Coronary artery (tissue), 2 donors: ENCODE measurements at regions not wholly inside any gene's neighbourhood (a gene's known extent, or its start where the extent isn't known, plus 50 kb on each side); places are given as distances from the start of the nearest gene placed in this dataset.
"Not testable (repeated sequence)": the region's sequence is repeated elsewhere in the genome, so short reads cannot be mapped to it uniquely, and the experiment has no call there.

Experiments
- DNase-seq: peaks from one replicate; pipeline ENCODE4 v3.0.0-alpha.2; 2017; ENCODE audit warnings: low spot score
- H3K27ac ChIP-seq, 2 donors: fragments of 200-600 bp; sonication (generic); one replicate each; pipeline ENCODE4 v1.5.1; 2016 to 2019
- H3K4me3 ChIP-seq: fragments of 200-600 bp; sonication (generic); 2 replicates; pipeline ENCODE4 v1.5.1; 2016; ENCODE audit warnings: mild to moderate bottlenecking, moderate library complexity
- TF ChIP-seq, protein P1 (sequence below): fragments of 200-600 bp; sonication (generic); IDR thresholded peaks from one replicate; pipeline ENCODE4 v1.5.1; 2019; ENCODE audit warnings: antibody characterized with exemption

DNA sequence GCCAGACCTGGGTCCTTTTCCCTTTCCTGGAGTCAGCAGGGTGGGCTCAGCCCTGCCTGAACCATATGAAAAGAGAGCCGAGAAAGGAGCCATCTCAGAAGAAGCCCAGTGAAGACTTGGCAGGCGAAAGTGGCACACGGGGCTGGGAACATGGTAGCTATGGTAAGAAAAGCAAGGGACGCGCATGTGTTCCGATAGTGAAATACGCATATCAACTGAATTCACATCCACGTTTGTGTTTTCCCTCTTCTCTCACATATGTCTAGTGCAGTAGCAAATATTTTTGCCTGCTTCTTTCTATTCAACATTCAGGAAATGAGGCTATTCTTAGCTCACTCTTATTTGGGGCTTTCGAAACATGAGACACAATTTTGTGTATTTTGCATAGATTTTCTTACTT, 54.1 kb upstream of the PEG3 start:
- no peak for DNase-seq
- no peak overlapping the region for H3K4me3 ChIP-seq
- TF ChIP-seq, protein P1, sequence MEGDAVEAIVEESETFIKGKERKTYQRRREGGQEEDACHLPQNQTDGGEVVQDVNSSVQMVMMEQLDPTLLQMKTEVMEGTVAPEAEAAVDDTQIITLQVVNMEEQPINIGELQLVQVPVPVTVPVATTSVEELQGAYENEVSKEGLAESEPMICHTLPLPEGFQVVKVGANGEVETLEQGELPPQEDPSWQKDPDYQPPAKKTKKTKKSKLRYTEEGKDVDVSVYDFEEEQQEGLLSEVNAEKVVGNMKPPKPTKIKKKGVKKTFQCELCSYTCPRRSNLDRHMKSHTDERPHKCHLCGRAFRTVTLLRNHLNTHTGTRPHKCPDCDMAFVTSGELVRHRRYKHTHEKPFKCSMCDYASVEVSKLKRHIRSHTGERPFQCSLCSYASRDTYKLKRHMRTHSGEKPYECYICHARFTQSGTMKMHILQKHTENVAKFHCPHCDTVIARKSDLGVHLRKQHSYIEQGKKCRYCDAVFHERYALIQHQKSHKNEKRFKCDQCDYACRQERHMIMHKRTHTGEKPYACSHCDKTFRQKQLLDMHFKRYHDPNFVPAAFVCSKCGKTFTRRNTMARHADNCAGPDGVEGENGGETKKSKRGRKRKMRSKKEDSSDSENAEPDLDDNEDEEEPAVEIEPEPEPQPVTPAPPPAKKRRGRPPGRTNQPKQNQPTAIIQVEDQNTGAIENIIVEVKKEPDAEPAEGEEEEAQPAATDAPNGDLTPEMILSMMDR, result no peak
- H3K27ac ChIP-seq, result no peak overlapping the region

DNA sequence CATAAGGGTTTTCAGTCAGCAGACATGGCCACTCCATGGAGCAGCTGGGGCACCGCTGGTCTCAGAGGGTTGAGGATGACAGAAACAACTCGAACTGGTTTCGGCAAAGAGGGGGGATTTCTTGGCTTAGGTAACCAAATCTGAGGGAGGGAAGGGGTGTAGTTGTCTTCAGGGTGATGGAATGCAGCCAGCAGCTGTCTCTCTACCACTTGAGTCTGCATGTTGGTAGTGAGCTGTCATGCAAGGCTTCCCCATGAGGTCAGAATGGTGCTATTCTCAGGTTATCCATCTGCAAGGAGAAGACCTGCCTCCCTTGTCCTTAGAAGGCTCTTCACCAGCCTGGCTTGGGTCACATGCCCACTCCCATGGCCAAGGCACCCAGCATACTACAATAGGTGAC, 55.6 kb upstream of the PEG3 start:
- DNase-seq, result no peak
- H3K4me3 ChIP-seq, result no peak overlapping the region
- H3K27ac ChIP-seq, result no peak overlapping the region
- TF ChIP-seq, protein P1, result no peak

DNA sequence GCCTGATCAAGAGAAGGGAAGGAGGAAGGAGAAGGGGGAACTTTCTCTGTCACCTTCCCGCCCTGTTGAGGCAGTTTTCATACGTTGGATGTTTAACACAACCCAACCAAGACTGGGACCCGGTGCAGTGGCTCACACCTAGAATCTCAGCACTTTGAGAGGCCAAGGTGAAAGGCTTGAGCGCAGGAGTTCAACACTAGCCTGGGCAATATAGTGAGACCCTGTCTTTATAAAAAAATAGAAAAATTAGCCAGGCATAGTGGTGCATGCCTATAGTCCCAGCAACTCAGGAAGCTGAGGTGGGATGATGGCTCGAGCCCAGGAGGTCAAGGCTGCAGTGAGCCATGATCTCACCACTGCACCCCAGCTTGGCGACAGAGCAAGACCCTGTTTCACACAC, 59.4 kb upstream of the PEG3 start:
- Histone ChIP-seq H3K27ac (no peak overlapping the region), H3K4me3 (no peak overlapping the region)
- TF ChIP-seq, protein P1, result no peak
- no peak for DNase-seq

- TF ChIP-seq, protein P1, result no peak
- no peak for DNase-seq
- no peak overlapping the region for H3K4me3 ChIP-seq
Observed at GRCh38 chr19:56900573-56901097, 60.1 kb upstream of the PEG3 start.

GRCh38 chr19:56905631-56906150, 65.2 kb upstream of the PEG3 start:
- no peak overlapping the region for H3K4me3 ChIP-seq
- DNase-seq, result no peak
- no peak overlapping the region for H3K27ac ChIP-seq
- TF ChIP-seq, protein P1, result no peak

More at GRCh38 chr19:56900573-56901097, 60.1 kb upstream of the PEG3 start:
- H3K27ac ChIP-seq, result no peak overlapping the region

DNA sequence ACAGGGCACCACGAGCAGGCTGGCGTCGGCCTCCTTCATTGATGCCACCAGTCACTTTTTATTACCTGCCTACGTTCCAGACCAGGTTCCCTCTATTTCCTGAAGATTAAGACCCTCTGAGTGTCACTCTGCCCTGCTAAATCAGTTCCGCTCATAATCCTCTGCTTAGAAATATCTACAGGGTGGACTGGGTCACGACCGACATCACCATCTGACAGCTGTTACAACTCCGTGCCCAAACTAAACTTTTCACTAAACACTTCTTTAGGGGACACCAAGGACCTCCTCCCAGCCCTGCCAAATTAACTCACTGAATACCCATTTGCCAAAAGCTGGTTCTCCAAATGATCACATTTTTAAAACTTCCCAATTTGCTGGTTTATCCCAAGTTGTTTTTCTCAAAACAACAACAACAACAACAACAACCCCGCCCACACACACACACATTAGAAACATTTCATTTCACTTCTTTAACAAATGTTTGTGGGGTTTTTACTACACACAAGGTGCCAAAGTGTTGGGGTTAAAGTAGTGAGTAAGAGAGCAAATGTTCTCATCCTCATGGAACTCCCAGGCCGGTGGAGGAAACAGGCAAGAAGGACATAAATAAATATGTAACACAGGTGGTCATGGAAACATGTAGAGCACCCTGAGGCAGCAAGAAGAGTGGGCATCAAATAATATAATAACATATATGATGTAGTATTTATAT, 72.0 kb upstream of the PEG3 start:
- Histone ChIP-seq H3K27ac (no peak overlapping the region), H3K4me3 (no peak overlapping the region)
- TF ChIP-seq, protein P1, result no peak
- DNase-seq, result no peak

- H3K27ac ChIP-seq, H3K4me3 ChIP-seq, DNase-seq: not testable (repeated sequence)
Observed at GRCh38 chr19:56913113-56913455, 72.6 kb upstream of the PEG3 start.
